ENCODE measurements at regions not wholly inside any gene's neighbourhood (a gene's known extent, or its start where the extent isn't known, plus 50 kb on each side); places are given as distances from the start of the nearest gene placed in this dataset.

- DNase-seq (ENCODE audit: low read depth): no peak
- TF ChIP-seq, protein P1, sequence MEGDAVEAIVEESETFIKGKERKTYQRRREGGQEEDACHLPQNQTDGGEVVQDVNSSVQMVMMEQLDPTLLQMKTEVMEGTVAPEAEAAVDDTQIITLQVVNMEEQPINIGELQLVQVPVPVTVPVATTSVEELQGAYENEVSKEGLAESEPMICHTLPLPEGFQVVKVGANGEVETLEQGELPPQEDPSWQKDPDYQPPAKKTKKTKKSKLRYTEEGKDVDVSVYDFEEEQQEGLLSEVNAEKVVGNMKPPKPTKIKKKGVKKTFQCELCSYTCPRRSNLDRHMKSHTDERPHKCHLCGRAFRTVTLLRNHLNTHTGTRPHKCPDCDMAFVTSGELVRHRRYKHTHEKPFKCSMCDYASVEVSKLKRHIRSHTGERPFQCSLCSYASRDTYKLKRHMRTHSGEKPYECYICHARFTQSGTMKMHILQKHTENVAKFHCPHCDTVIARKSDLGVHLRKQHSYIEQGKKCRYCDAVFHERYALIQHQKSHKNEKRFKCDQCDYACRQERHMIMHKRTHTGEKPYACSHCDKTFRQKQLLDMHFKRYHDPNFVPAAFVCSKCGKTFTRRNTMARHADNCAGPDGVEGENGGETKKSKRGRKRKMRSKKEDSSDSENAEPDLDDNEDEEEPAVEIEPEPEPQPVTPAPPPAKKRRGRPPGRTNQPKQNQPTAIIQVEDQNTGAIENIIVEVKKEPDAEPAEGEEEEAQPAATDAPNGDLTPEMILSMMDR (IDR thresholded peaks at IDR 0.05; ENCODE audit: insufficient read depth, low read depth, low read length): no peak
- no peak overlapping the region for H3K4me3 ChIP-seq (ENCODE audit: low read depth, low read length)
These were observed 725.8 kb upstream of the KIRREL3 start for GRCh38 chr11:127726367-127726766.

- TF ChIP-seq, protein P1 (IDR thresholded peaks at IDR 0.05; ENCODE audit: insufficient read depth, low read depth, low read length): no peak
- no peak overlapping the region for H3K4me3 ChIP-seq (ENCODE audit: low read depth, low read length)
- no peak for DNase-seq (ENCODE audit: low read depth)
These were observed 723.1 kb upstream of the KIRREL3 start for GRCh38 chr11:127723714-127724113.

DNA sequence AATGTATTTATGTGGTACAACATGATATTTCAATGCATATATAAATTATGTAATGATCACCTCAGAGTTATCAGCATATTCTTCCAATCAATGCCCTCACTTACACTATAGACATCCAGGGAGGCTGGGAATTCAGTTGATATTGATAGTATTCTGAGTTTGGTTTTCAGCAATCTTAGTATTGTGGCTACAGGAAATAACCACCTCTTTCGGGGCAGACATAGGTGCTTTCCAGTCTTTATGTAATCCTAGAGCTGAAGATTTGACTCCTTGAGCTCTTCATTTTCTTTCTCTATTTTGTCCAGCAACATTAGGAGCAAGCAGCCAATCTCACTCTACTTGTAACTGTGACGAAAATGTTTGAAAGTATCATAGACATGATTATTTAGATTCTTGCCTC is 712.7 kb upstream of the KIRREL3 start:
- DNase-seq (ENCODE audit: low read depth): no peak
- H3K4me3 ChIP-seq (ENCODE audit: low read depth, low read length): no peak overlapping the region
- TF ChIP-seq, protein P1 (IDR thresholded peaks at IDR 0.05; ENCODE audit: insufficient read depth, low read depth, low read length): no peak

DNA sequence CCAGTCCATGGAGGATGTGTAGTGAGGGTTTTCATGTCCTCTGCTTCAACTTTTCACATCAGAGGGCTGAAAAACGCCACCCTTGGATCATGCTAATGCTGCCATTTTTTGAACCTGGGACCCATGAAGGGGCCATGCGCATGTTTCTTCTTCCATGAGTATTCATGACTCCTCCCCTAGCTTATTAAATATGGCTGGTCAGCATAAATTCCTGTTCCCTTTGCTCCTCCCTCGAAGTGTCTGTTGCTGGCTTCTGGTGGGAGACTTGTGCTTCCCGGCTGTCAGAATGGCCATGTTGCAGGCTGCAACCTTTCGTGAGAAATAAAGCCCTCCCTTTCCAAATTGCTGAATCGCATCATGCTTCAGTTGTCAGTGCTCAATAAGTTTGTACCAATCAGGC is 711.2 kb upstream of the KIRREL3 start:
- TF ChIP-seq, protein P1 (IDR thresholded peaks at IDR 0.05; ENCODE audit: insufficient read depth, low read depth, low read length): no peak

GRCh38 chr11:127710831-127711230 is 710.3 kb upstream of the KIRREL3 start:
- TF ChIP-seq, protein P1 (IDR thresholded peaks at IDR 0.05; ENCODE audit: insufficient read depth, low read depth, low read length): no peak
- no peak for DNase-seq (ENCODE audit: low read depth)
- no peak overlapping the region for H3K4me3 ChIP-seq (ENCODE audit: low read depth, low read length)

More for the DNA sequence above, 711.2 kb upstream of the KIRREL3 start:
- no peak overlapping the region for H3K4me3 ChIP-seq (ENCODE audit: low read depth, low read length)
- no peak for DNase-seq (ENCODE audit: low read depth)

DNA sequence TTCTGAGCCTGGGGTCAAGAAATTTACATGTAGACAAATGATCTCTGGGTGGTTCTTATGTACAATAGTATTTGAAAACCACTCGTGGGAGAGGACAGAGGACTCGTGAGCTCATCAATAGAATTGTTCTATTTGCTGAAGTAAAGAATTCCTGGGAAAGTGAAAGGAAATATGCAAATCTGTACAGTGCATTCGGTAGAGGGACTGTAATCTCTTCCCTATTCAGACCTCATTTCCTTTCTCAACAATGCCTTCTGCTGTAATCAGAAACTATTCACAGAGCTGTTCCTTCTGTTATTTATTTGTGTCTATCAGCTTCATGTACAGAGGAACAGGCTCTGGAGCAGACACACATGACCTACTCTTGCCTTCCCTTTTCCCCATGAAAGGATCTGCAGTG is 709.4 kb upstream of the KIRREL3 start:
- TF ChIP-seq, protein P1 (IDR thresholded peaks at IDR 0.05; ENCODE audit: insufficient read depth, low read depth, low read length): no peak
- DNase-seq (ENCODE audit: low read depth): no peak
- no peak overlapping the region for H3K4me3 ChIP-seq (ENCODE audit: low read depth, low read length)

DNA sequence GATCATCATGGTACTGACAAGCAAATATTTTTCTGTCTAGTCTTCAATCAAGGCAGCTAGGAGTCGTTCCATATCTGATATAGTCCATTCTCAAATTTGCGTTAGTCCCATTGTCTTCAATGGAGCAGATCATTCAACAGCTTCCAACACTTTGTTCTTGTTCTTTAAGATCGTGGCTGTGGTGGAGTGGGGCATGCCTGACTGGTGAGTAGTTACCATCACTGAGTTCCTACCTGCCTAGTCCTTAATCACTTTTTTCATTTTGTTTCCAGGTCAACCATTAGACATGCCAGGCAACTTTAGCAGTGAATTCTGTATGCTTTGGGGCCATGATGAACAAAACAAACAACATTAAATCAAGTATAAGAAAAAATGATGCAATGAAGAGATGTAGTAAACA is 693.1 kb upstream of the KIRREL3 start:
- no peak overlapping the region for H3K4me3 ChIP-seq (ENCODE audit: low read depth, low read length)
- no peak for DNase-seq (ENCODE audit: low read depth)
- TF ChIP-seq, protein P1 (IDR thresholded peaks at IDR 0.05; ENCODE audit: insufficient read depth, low read depth, low read length): no peak

All from fibroblast of villous mesenchyme (primary cell).